RWPE2 (cell line): ENCODE measurements at regions not wholly inside any gene's neighbourhood (a gene's known extent, or its start where the extent isn't known, plus 50 kb on each side); places are given as distances from the start of the nearest gene placed in this dataset.

Experiments used
- ATAC-seq: fragments of 200-7000 bp; cut with Tn5 transposase; 3 replicates; pipeline ENCODE4 v1.9.1; 2021; ENCODE audit warnings: low read depth
- DNase-seq: peaks from one replicate; pipeline ENCODE4 v3.0.0-alpha.2; 2020; ENCODE audit warnings: low spot score
- H3K27ac ChIP-seq: fragments of 450-650 bp; 2 replicates; pipeline ENCODE4 v1.5.1; 2017; ENCODE audit warnings: mild to moderate bottlenecking; ENCODE audit not compliant: poor library complexity, severe bottlenecking
- H3K27me3 ChIP-seq: fragments of 250-450 bp; sonication (Bioruptor Pico); 2 replicates; pipeline ENCODE4 v1.5.1; 2021; ENCODE audit warnings: mild to moderate bottlenecking, moderate library complexity; ENCODE audit not compliant: insufficient read depth, poor library complexity, severe bottlenecking
- H3K36me3 ChIP-seq: fragments of 250-450 bp; sonication (Bioruptor Pico); 2 replicates; pipeline ENCODE4 v1.5.1; 2020; ENCODE audit warnings: low read depth, mild to moderate bottlenecking, moderate library complexity
- H3K4me1 ChIP-seq: fragments of 250-450 bp; sonication (Bioruptor Pico); 2 replicates; pipeline ENCODE4 v1.5.1; 2021; ENCODE audit warnings: mild to moderate bottlenecking, moderate library complexity; ENCODE audit not compliant: insufficient read depth, poor library complexity, severe bottlenecking
- H3K4me3 ChIP-seq: fragments of 250-450 bp; sonication (Bioruptor Pico); 2 replicates; pipeline ENCODE4 v1.5.1; 2021; ENCODE audit warnings: mild to moderate bottlenecking, moderate library complexity; ENCODE audit not compliant: severe bottlenecking
- H3K9me3 ChIP-seq: fragments of 250-450 bp; sonication (Bioruptor Pico); 2 replicates; pipeline ENCODE4 v1.5.1; 2021; ENCODE audit warnings: mild to moderate bottlenecking, moderate library complexity; ENCODE audit not compliant: severe bottlenecking
- TF ChIP-seq, protein P1 (sequence below): fragments of 450-650 bp; IDR thresholded peaks from one replicate; pipeline ENCODE4 v1.5.1; 2017; ENCODE audit warnings: mild to moderate bottlenecking, moderate library complexity; ENCODE audit not compliant: poor library complexity, severe bottlenecking

DNA sequence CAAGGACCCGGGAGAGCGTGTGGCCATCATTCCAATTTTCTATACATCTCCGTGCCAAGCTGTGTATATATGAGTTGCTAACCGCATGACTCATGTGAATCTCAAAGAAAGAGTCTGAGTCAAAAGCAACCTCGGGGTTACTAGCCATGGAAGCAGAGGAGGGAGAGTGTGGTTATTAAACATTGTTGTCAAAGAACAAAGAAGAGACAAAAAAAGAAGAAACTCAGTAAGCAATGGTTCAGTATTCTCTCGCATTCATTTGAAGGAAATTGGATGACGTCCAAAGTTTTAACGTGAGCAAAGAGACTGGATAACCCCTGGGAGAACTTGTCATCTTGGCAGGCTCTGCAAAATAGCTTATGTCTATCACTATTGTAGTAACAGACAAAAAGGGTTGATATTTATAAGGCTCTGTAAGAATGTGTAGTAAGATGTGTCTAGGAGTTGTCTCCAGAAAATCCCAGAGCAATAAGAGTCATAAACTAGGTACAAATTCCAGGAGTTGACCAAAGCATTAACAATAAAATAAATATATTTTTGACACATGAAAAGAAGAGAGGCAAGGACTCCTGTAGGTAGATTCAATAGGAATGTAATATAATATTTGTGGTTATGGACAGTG lies 52.8 kb upstream of the GRM7 start:
- Histone ChIP-seq H3K9me3 (no peaks in the 10 kb centered on the region), H3K27ac (no peak overlapping the region), H3K4me1 (no peaks in the 10 kb centered on the region), H3K36me3 (no peaks in the 10 kb centered on the region), H3K27me3 (no peaks in the 10 kb centered on the region), H3K4me3 (no peak overlapping the region)
- TF ChIP-seq, protein P1, sequence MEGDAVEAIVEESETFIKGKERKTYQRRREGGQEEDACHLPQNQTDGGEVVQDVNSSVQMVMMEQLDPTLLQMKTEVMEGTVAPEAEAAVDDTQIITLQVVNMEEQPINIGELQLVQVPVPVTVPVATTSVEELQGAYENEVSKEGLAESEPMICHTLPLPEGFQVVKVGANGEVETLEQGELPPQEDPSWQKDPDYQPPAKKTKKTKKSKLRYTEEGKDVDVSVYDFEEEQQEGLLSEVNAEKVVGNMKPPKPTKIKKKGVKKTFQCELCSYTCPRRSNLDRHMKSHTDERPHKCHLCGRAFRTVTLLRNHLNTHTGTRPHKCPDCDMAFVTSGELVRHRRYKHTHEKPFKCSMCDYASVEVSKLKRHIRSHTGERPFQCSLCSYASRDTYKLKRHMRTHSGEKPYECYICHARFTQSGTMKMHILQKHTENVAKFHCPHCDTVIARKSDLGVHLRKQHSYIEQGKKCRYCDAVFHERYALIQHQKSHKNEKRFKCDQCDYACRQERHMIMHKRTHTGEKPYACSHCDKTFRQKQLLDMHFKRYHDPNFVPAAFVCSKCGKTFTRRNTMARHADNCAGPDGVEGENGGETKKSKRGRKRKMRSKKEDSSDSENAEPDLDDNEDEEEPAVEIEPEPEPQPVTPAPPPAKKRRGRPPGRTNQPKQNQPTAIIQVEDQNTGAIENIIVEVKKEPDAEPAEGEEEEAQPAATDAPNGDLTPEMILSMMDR, result no peak
- peak; percentile 79; the same call in 2 of the 3 replicates for ATAC-seq
- no peak for DNase-seq

DNA sequence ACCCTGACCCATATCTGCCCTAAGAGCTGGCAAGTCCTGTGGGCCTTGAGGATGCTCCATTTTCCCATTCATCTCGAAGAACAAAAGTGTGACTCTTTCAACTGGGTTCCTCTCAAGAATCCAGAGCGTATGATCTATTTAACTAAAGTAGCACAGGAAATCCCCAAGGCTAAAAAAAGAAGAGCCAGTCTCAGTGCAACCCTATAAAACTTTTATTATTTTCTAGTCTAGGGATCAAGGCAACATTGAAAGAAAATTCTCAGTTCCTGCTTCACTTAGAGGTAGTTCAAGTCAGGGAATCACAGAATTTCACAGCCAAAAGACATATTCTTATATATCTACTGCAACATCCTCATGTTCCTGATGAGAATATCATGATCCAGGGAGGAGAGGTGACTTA lies 51.6 kb upstream of the GRM7 start:
- Histone ChIP-seq H3K27me3 (no peaks in the 10 kb centered on the region), H3K9me3 (no peaks in the 10 kb centered on the region), H3K4me1 (no peaks in the 10 kb centered on the region), H3K36me3 (no peaks in the 10 kb centered on the region), H3K27ac (no peak overlapping the region), H3K4me3 (no peak overlapping the region)
- TF ChIP-seq, protein P1, result no peak
- ATAC-seq (no peak), DNase-seq (no peak)
